Fibroblast of skin of left quadriceps (primary cell): ENCODE measurements at regions not wholly inside any gene's neighbourhood (a gene's known extent, or its start where the extent isn't known, plus 50 kb on each side); places are given as distances from the start of the nearest gene placed in this dataset.
A peak's percentile ranks its signal among the peaks of the same experiment; 100 is the strongest.

Source experiments
- DNase-seq, 2 experiments: peaks; one replicate each; pipeline ENCODE4 v3.0.0-alpha.2; 2013; ENCODE audit warnings: low read depth in 2 of 2

GRCh38 chr18:7288544-7288943 is 57.7 kb downstream of the LRRC30 start:
- DNase-seq: no peak

GRCh38 chr18:7290077-7290476 is 59.2 kb downstream of the LRRC30 start:
- DNase-seq: no peak

DNA sequence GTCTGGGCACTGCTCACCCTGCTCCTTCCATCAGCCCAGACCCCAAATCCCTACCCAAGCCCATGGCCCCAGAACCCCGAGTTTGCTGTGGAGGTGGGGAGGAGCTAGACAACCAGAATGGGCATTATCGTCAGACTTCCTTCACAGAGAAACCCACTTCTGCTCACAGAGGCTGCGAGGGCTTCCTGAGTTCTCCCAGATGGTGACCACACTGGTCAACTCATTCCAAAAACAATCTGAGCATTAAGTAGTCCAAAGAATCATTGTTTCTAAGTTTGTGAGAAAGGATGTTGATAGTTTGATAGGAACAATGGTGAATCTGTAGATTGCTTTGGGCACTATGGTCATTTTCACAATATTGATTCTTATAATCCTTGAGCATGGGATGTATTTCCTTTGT is 60.2 kb downstream of the LRRC30 start:
- no peak for DNase-seq

GRCh38 chr18:7298149-7298548 is 67.3 kb downstream of the LRRC30 start:
- no peak for DNase-seq

- no peak for DNase-seq
Observed at GRCh38 chr18:7301094-7301493, 70.2 kb downstream of the LRRC30 start.

GRCh38 chr18:7303316-7304060 is 72.6 kb downstream of the LRRC30 start:
- peak; percentile 7 to 9 for DNase-seq

- DNase-seq: no peak
Observed at GRCh38 chr18:7304061-7304370, 73.1 kb downstream of the LRRC30 start.

- no peak for DNase-seq
Observed at GRCh38 chr18:7305416-7305815, 74.5 kb downstream of the LRRC30 start.

GRCh38 chr18:7307030-7307429 is 76.1 kb downstream of the LRRC30 start:
- no peak for DNase-seq

DNA sequence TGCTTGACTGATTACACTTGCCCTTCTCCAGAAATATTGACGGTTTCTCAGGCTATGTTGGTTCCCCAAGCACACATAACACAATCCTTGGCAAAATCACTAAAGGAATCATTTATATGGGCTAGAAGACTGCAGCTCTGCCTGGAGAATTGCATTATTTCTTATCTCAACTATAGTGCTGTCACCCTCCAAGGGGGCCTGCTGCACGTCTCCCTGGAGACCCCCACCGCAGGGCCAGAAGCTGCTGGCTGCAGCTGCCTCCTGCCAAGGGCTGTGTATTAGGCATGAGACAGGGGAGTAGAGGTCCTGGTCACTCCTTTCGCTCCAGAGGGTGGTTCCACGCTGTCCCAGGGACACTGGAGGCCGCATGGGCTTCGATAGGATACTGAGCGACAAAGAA is 76.6 kb downstream of the LRRC30 start:
- DNase-seq: no peak

GRCh38 chr18:7317804-7318231 is 86.9 kb downstream of the LRRC30 start:
- no peak for DNase-seq

GRCh38 chr18:7319161-7319560 is 88.3 kb downstream of the LRRC30 start:
- no peak for DNase-seq

DNA sequence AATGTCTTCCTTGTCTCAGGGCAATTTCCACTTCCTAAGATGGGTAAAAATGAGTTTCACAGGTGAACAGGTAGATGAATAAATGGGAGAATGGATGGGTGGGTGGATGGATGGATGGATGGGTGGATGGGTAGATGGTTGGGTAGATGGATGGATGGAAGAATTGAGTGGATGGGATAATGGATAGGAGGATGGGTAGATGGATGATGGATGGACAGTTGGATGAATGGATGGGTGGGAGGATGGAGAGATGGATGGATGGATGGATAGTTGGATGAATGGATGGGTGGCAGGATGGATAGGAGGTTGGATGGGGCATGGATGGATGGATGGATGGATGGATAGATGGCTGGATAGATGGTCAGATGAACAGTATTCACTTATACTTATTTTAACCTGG is 90.9 kb downstream of the LRRC30 start:
- DNase-seq: no peak

- DNase-seq: no peak
Observed at GRCh38 chr18:7322817-7323485, 92.1 kb downstream of the LRRC30 start.

DNA sequence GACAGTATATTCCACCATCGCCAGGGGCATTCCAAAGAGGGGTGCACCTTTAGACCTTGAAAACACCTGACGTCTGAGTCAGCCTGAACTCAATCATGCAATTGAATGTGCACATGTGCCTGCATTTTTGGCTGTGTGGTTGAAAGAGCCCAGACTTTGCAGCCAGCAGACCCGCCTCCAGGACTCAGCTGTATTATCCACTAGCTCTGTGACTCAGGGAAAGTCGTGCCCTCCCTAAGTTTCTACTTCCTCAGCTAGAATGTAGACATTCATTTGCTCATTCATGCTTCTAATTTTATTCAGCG is 94.2 kb downstream of the LRRC30 start:
- no peak for DNase-seq

- no peak for DNase-seq
Observed at GRCh38 chr18:7329016-7329415, 98.1 kb downstream of the LRRC30 start.

DNA sequence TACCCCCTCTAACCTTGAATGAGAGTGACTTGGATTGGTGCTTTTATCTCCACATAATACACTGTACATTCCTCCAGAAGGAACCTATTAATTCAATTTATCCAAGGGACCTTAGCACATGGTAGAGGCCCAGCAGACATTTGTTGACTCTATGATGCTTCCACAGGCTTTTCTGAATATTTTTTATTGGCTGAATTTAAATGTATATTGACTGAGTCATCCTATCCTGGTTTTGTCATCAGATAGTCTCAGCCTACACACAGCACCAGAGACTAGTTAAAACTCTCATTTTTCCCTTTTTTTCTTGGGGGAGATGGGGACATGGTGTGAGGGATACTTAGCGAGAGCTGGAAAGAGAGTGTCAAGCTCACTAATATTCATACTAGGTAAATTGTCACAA is 101.6 kb downstream of the LRRC30 start:
- DNase-seq: no peak

GRCh38 chr18:7333025-7333562 is 102.2 kb downstream of the LRRC30 start:
- no peak for DNase-seq

DNA sequence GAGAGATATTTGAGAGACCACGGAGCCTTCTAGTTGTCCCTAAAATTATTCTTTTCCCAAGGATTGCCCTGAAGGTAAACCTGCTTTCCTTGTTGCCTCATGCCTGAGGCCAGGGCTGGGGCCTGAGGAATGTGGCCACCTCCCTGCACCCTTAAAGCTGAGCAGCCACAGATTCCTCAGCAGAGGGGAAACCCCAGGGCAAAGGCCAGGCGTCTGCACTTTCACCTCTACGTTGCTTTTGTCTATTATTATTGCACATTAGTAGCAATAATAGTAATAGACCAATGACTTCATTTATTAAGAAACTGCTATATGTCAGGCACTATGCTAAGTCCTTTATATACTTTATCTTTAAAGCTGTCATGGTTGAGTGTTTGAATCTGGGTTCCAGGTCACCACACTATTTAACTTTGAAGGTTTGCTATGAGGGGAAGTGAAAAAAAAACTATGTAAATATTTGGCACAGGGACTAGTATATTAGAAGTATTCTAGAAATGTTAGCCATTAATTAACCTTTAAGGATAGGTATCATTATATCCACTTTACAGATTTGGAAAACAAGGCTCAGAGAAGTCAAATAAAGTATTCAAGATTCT is 104.2 kb downstream of the LRRC30 start:
- no peak for DNase-seq

DNA sequence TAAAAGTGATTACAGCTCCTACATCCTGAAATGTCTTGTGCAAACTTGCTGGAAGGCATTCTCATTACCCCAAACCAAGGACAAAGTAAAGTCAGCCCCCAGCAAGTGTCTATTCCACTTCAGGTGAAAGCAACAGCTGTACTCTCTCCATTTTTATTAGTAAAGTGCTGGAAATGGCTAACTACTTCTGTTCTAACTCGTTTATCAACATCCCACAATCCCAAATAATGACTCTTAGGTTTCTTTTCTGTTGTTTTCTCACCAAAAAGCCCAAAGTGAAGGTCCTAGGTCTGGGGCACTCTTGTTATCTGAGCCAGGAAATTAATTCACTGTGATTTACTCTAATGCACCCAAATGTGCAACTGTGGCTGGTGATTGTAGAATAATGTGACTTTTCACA is 105.7 kb downstream of the LRRC30 start:
- no peak for DNase-seq

DNA sequence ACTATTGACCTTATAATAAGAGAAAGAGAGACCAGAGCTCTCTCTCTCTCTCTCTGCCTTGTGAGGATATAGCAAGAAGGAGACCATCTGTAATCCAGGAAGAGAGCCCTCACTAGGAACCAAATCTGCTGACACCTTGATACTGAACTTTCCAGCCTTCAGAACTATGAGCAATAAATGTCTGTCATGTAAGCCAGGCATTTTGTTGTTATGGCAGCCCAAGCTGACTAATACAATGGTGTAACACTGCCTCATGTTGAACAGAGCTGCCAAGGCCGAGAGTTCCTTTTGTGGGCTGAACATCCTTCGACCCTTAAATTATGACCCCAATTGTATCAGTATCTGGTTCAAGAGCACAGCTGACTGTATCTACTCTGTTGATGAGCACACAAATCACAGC is 108.0 kb downstream of the LRRC30 start:
- no peak for DNase-seq

GRCh38 chr18:7341581-7342337 is 110.9 kb downstream of the LRRC30 start:
- no peak for DNase-seq
